GM18873 (cell line): ENCODE measurements at regions not wholly inside any gene's neighbourhood (a gene's known extent, or its start where the extent isn't known, plus 50 kb on each side); places are given as distances from the start of the nearest gene placed in this dataset.
"Not testable (repeated sequence)": the region's sequence is repeated elsewhere in the genome, so short reads cannot be mapped to it uniquely, and the experiment has no call there.

Source experiments
- ATAC-seq: cut with Tn5 transposase; IDR thresholded peaks from one replicate; pipeline ENCODE4 v1.9.1; 2021; ENCODE audit warnings: mild to moderate bottlenecking, moderate library complexity, moderate number of reproducible peaks; ENCODE audit not compliant: unreplicated experiment, low FRiP score

- no peak for ATAC-seq
Measured at GRCh38 chr1:238787471-238787870, 598.9 kb upstream of the CHRM3 start.

GRCh38 chr1:238783633-238784032 lies 602.7 kb upstream of the CHRM3 start:
- no peak for ATAC-seq

GRCh38 chr1:238779716-238780115 lies 606.7 kb upstream of the CHRM3 start:
- no peak for ATAC-seq

GRCh38 chr1:238778113-238778512 lies 608.3 kb upstream of the CHRM3 start:
- ATAC-seq = no peak

- no peak for ATAC-seq
Measured at GRCh38 chr1:238777551-238777950, 608.8 kb upstream of the CHRM3 start.

- no peak for ATAC-seq
Measured at GRCh38 chr1:238776126-238776525, 610.2 kb upstream of the CHRM3 start.

- ATAC-seq = no peak
Measured at GRCh38 chr1:238772322-238772721, 614.0 kb upstream of the CHRM3 start.

- no peak for ATAC-seq
Measured at GRCh38 chr1:238767321-238767720, 619.0 kb upstream of the CHRM3 start.

- no peak for ATAC-seq
Measured at GRCh38 chr1:238764779-238765178, 621.6 kb upstream of the CHRM3 start.

- ATAC-seq = no peak
Measured at GRCh38 chr1:238753252-238753651, 633.1 kb upstream of the CHRM3 start.

GRCh38 chr1:238752327-238752726 lies 634.0 kb upstream of the CHRM3 start:
- ATAC-seq = no peak

- ATAC-seq = no peak
Measured at GRCh38 chr1:238745069-238745468, 641.3 kb upstream of the CHRM3 start.

GRCh38 chr1:238738892-238739291 lies 647.5 kb upstream of the CHRM3 start:
- no peak for ATAC-seq

- ATAC-seq = no peak
Measured at GRCh38 chr1:238727670-238728069, 658.7 kb upstream of the CHRM3 start.

- no peak for ATAC-seq
Measured at GRCh38 chr1:238722812-238723211, 663.6 kb upstream of the CHRM3 start.

- no peak for ATAC-seq
Measured at GRCh38 chr1:238710697-238711096, 675.7 kb upstream of the CHRM3 start.

- no peak for ATAC-seq
Measured at GRCh38 chr1:238701024-238701423, 685.3 kb upstream of the CHRM3 start.

- no peak for ATAC-seq
Measured at GRCh38 chr1:238690415-238690814, 696.0 kb upstream of the CHRM3 start.

GRCh38 chr1:238684576-238684975 lies 701.8 kb upstream of the CHRM3 start:
- not testable (repeated sequence) for ATAC-seq

GRCh38 chr1:238681451-238681850 lies 704.9 kb upstream of the CHRM3 start:
- ATAC-seq = no peak

- ATAC-seq = no peak
Measured at GRCh38 chr1:238681021-238681420, 705.3 kb upstream of the CHRM3 start.

- ATAC-seq = no peak
Measured at GRCh38 chr1:238677567-238677966, 708.8 kb upstream of the CHRM3 start.

GRCh38 chr1:238675221-238675620 lies 711.1 kb upstream of the CHRM3 start:
- ATAC-seq = no peak
